Activated CD4-positive, alpha-beta T cell treated with anti-CD3 and anti-CD28 coated beads, Interleukin-2, amount 50 U/mL, for 48 hours (primary cell): ENCODE measurements at regions not wholly inside any gene's neighbourhood (a gene's known extent, or its start where the extent isn't known, plus 50 kb on each side); places are given as distances from the start of the nearest gene placed in this dataset.
"Not testable (repeated sequence)": the region's sequence is repeated elsewhere in the genome, so short reads cannot be mapped to it uniquely, and the experiment has no call there.

Experiments used
- DNase-seq, 2 experiments: peaks; one replicate each; pipeline ENCODE4 v3.0.0-alpha.2; 2020

DNA sequence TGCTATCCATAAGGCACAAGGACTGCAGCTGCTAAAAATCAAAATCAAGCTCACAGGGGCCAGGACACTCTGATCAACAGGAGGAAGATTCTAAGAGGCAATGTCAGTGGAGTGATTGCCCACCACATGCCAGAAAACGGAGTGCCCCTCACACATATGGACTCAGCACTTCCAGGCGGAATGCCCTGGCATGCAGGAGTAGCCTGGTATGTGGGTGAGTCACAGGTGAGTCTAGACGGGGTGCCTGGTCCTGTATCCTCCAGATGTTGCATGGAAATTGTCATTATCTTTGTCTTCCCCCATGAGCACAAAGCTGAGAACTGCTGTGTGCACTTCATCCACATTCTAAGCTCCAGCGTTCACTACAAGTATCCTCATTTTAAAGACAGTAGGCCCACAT lies 129.2 kb upstream of the FOXD4L5 start:
- not testable (repeated sequence) for DNase-seq

DNA sequence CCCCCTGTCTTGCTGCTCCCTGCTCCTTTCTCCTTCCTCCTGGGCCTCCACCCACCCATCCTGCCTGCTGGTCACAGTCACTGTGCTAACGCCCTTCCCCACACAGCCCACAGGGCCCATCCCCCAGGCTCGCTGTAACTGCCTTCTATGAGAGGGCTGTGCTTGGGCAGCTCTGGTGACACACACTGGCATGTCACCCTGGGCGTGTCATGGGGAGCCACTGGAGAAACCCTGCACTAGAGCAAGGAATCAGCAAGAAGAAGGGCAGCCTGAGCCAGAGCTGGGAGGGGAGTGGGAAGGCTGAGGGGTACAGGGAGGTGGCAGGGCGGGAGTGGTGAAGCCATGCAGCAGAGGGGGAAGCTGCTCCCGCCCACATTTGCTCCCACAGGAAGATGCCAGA lies 128.4 kb upstream of the FOXD4L5 start:
- DNase-seq, result not testable (repeated sequence)

DNA sequence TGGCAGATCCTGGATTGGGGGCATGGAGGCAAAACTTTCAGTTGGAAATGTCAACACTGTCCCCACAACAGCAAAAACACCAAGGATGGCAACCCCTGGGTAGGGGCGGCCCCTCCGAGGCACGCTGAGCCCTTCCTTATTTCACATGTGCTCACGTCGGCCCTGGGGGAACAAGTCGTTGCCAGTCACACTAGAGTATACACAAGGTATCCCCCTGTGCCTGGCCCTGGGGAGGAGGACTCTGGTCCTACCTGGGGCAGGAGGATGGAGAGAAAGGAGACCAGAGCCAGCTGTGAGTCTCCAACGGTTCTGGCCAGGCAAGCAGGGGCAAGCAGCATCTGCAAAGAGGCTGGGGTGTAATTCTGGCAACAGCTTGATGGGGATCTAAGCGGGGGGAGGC lies 126.9 kb upstream of the FOXD4L5 start:
- DNase-seq, result no peak

DNA sequence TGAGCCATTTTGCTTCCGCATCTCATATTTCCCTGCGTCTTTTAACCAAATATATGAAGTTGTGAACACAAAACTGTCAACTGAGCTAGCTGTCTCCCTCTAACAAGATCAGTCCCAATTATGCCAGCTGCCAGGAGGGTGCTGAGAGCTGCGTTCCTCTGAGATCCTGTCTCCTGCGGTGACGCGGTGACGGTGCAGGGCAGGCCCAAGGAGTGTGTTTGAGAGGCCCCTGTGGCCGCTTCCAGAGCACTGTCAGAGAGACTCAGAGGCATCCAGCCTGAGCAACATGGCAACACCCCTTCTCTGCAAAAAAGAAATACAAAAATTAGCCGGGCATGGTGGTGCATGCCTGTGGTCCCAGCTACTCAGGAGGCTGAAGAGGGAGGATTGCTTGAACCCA lies 126.3 kb upstream of the FOXD4L5 start:
- DNase-seq, result no peak

DNA sequence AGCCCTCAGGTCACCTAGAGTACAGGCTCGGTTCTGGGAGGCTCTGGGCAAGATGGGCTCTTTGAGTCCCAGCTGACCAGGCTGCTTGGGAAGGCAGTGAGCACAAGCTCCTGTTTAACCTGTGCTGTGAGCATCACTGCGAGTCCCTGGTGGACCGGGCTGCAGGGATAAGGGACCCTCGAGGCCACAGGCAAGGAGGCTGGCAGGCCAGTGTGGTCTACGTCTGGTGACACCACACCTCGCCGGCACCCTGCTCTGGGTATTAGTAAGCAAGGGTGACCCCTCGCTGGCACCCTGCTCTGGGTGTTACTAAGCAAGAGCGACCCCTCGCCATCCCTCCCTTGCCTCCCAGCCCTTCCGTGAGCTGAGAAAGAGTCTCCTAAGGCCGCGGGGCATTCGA lies 125.9 kb upstream of the FOXD4L5 start:
- no peak for DNase-seq

DNA sequence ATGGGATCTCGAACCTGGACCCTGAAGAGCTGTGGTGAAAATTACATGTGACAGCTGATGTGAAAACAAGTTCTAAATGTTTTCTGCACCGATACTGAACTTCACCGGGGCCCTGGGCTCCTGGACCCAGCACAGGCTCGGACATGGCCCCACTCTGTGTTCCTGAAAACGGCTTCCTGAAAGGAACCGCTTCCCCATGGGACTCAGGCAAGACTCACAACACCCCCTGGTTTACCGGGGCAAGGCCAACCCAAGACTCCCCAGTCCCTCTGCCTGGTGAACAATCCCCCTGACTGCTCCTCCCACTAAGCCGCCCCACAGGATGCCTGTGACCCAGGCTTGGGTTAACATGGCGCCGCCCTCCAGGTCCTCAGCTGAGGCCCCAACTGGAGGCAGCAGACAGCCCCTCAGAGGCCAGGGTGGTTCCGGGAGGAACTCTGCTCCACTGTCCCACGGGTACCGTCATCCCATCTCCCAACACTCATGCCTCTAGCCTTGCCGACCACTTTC lies 124.5 kb upstream of the FOXD4L5 start:
- DNase-seq, result no peak

DNA sequence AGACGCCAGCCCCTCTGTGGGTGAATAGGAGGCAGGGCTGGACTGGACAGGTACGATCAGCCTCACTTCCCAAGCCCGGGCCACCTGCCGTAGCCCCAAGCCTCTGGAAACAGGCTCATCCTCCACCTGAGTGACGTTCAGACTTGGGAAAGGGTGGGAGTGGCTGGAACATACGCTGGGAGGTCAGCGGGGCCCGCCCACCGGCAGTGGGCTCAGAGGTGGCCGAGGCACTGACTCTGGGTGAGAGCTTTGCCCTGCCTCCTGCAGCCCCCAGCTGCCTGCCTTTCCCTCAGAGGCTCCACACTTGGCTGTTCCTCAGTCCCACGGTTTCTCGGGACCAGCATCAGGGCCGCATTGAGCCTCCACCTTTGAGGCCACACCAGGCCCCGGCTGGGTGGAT lies 123.8 kb upstream of the FOXD4L5 start:
- not testable (repeated sequence) for DNase-seq

DNA sequence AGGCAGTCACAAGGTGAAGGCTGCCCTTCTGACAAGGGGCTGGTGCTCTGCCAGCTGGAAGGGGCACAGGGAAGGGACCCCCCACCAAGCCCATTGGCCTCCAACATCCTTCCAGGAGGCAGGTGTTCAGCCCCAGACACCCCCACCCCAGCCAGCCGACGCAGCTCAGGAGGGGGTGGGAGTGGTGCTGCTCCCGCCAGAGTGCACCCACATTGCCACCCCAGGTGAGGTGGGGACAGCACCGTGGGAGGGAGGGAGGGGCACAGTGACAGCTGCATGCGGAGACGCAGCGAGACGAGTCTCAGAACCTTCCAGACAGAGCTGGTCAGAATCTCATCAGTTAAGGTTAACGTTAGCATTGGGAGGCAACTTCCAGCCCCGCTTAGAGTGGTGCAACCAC lies 121.6 kb upstream of the FOXD4L5 start:
- DNase-seq, result not testable (repeated sequence)

DNA sequence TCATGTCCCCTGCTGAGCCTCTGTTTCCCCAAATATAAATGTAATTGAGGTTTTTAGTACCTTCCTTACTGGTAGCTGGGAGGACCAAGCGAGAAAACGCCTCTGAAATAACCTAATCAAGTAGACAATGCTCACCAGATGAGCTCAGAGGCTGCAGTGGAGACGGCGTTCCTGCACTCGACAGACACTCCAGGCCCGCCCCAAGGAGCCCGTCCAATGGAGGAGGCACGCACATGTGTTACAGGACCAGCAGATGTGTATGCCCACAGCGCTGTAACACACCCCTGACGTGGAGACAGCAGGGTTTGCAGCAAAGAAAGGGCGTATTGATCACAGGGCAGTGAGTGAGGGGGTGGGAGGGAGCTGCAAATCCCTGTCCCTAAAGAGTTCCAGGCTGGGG lies 120.8 kb upstream of the FOXD4L5 start:
- DNase-seq, result not testable (repeated sequence)

DNA sequence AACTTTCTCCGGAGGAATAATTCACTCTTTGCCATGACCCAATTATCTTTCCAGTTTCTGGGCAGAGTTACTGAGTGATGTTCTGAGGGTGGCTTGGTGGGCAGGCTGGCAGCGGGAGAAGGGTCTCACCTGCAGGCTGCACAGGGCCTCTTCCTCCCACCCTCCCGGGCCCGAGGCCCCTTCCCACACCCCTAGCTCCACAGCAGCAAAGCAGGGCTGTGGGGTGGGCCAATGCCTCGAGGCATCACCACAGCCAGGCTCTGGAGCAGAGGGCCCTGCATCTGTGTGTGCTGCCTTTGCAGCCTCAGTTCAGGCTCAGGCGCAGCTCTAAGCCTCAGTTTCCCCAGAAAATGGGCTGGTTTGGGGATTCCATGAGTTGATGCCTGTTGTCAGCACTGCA lies 120.2 kb upstream of the FOXD4L5 start:
- no peak for DNase-seq

DNA sequence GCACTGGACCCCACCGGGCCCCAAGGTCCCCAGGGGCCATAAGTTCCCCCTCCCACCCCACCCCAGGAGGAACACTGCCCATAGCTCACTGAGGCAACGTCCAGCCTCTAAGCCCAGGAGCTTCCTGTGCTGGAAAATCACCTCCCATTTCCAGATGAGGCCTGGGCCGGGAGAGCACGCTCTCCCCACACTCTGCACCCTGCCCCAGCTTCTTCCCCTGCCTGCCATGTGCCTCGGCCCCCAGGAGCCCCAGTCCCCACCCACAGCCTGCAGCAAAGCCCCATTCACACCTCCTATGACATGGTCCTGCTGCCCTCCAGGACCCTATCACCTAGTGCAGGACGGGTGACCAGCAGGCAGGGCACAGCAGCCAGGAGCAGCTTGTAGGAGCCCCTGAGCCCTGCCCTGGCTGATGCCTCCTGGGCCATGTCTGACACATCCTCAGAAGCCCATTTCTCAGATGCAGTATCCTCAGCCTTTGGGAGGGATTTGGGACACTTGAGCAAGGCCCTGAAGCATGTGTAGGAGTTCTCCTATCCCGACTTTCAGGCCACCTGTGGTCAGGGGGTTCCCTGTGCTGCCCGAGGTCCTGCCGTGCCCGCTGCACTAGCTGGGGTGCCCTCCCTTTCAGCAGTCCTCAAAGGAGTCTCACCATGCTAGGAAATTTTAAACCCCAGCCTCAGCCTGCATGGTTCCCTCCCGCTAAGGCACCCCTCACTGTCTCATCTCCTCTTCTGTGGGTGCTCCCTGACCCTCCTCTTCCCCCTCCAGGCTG lies 119.4 kb upstream of the FOXD4L5 start:
- no peak for DNase-seq

DNA sequence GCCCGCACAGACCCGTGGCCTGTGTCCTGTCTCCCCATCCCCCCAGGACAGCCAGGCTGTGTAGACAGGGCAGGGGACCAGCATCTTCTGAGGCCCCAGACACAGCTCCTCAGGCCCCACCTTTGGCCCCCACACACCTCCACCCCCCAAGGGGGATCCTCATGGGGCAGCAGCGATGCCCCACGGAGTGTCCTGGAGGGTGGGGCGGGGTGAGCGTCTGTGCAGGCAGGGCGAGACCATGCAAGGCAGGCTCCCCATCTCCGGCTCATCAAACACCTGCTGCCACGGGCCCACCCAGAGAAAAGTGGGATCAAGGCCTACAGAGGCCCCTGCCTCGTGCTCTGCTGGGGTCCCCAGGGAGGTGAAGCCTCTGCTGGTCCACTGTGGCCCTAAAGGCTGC lies 118.7 kb upstream of the FOXD4L5 start:
- no peak for DNase-seq

DNA sequence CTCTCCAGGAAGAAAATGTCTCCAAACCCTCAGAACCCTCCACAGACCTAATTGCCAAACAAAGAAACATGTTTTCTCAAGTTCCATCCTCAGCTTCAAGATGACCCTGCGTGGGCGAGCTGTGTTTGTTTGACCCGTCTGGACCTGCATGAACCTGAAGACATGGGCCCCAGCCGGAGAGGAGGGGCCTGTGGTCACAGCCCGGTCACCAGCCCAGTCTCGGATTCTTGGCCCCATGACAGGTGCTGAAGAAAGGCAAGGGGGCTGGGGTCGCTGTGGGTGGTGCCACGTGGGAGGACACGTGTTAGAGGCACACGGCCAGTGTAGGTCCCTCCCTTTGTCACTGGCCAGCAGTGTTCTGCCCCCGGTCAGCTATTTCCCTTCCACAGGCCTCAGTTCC lies 118.1 kb upstream of the FOXD4L5 start:
- not testable (repeated sequence) for DNase-seq

DNA sequence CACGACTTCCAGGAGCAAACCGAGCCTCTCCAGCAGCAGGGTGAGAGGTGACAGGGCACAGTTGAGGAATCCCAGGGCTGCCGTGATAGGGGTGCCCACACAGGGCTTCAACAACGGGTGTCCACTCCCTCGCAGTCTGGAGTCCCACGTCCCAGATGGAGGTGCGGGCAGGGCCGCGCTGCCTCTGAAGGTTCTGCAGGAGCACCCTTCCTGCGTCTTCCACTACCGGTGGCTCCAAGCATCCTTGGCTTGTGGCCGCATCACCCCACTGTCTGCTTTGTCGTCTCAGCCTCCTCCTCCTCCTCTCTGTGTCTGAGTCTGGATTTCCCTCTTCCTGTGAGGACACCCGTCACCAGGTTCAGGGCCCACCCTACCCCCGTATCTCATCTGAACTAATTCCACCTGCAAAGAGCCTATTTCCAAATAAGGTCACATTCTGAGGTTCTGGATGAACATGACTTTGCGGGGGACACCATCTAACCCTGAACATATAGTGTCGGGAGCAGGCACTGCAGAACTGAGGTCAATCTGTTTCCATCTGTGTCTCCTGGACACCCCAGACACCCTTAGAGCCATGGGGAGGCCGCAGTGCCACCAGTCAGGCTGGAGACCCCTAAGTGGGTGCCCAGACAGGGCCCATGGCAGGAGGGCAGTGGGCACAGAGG lies 117.3 kb upstream of the FOXD4L5 start:
- not testable (repeated sequence) for DNase-seq

DNA sequence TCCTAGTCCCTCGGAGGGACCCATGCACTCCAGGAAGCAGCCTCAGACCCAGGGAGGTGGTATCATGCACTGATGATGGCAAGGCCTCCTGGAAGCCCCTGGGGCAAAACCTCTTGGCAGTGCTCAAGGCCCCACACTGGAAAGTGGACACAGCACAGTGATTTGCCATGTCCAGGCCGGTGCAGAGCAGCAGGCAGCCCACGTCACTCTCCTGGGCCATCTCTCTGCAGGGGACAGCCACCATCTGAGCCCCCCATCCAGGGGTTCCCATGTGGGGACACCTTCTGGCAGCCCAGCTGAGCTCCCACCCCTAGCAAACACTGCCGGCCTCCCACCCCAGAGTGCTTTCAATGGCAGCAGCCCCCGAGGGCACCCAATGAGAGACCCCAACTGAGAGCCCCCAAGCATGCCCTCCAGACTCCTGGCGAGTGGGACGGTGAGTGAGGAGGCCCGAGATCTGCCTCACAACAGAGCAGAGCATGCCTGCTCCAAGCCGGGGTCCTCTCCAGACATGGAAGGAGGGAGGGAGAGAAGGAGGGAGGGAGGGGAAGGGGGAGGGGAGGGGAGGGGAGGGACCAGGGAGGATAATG lies 116.5 kb upstream of the FOXD4L5 start:
- not testable (repeated sequence) for DNase-seq

DNA sequence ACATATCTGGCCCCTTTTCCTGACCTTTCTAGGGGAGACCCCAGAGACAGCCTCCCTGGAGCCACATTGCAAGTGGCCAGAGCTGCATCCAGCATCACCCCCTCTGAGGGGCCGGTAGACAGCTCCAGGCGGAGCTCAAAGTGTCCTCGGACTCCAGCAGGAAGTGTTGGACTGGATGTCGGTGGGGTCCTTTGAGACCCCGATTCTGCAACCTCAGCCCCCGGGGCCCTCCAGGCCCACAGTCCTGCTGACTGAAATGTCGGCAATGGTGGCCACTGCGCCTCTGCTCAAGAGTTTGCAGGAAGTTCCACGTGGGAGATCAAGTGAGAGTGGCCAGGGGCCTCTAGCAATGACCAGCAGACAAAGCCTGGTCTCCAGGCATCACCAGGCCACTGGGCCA lies 115.9 kb upstream of the FOXD4L5 start:
- no peak for DNase-seq

DNA sequence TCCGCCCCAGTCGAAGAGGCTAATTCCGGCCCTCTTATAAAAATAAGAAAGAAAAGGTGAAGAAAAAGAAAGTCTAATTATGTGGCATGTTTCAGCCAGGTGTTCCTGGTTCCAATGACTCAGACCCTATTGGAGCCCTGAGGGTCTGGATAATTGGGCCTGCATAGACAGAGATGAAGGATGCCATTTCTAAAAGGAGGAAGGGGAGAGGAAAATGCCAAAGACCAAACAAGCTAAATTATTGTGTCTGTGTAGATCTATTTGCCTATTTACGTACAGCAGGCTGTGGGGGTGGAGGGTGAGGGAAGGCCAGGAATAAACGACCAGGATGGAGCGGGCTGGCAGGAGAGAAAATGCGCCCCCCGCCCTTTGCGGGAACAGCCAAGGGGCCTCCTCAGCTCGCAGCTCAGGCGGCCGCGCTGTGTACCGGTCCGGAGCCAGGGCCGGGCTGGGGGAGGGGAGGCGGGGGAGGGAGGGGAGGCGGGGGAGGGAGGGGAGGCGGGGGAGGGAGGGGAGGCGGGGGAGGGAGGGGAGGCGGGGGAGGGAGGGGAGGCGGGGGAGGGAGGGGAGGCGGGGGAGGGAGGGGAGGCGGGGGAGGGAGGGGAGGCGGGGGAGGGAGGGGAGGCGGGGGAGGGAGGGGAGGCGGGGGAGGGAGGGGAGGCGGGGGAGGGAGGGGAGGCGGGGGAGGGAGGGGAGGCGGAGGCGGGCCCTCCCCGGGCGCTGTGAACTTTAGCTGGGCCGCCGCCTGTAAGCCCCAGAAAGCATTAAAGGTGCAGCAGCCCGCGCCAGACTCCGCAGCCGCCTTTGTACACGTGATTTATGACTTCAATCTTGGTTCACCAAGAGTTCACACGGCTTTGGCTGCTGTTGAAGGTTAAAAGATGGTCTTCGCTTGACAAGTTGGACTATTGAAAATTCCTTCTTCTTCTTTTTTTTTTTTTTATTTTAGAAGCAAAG lies 113.0 kb upstream of the FOXD4L5 start:
- not testable (repeated sequence) for DNase-seq

DNA sequence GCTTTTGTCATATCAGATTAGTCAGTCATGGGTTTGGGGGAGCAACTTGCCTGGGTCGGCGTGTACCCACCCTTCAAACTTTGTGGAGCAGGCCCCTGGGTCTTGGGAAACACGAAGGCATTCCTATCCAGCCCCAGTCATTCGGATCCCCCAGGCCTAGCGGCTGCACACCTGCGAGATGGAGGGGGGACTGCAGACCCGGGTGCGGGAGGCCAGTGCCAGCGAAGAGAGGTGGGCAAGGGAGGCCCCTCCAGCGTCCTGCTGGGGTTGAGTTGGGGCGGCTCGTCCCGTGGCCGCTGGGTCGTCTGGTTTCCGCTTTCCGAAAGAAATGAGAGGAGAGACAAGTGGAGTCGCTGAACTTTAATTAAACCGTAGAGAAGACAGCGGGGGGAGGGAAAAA lies 112.2 kb upstream of the FOXD4L5 start:
- DNase-seq, result not testable (repeated sequence)

DNA sequence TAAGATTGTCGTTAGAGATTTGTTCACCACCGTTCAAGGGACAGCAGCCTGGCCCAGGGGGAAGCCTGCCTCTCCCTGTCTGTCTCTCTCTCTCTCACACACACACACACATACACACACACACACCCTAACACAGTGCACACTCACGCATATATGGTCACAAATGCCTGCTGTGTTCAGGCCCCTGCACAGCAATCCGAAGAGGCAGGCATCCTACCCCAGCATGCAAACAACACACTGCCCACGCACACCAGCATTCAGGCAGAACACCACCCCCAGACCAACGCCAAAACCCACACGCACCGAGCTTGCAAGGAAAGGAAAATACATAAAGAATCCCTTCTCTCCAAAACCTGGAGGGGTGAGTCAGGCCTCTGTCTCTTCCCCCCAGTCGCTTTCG lies 111.6 kb upstream of the FOXD4L5 start:
- DNase-seq, result not testable (repeated sequence)

DNA sequence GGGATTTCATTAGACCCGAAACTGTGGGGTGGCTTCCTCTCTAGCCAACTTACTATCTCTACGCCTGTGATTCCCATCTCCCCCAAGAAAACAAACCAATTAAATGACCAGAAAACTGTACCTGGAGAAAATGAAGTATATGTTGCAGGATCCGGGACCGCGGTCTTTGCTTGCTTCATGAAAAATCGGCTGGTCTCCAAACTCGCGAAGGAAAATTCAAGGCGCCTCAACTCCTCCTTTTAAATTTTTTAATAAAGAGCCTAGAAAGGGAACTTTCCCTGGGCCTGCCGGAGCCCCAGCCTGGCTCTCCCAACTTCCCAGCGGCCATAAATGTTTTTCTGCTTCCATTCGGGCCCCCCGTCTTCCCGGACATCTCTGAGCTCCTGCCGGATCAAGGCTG lies 110.8 kb upstream of the FOXD4L5 start:
- not testable (repeated sequence) for DNase-seq

DNA sequence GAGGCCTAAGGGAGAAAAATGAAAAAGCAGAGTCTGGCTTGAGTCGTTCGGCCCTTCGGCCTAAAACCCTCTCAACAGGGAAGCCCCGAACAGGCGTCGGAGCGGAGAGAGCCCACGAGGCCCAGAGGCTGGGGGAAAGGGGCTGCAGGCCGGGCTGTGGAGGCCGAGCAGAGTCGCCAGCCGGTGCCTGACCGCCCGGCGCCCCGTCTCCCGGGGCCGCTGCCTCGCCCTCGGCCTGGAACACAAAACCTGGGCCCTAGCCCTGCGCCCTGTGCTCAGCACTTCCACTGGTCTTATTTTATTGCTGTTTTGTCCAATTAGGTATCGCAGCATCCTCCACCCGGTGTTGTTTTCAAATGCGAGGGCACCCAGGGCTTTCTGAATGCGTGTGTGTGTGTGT lies 110.1 kb upstream of the FOXD4L5 start:
- DNase-seq, result not testable (repeated sequence)

DNA sequence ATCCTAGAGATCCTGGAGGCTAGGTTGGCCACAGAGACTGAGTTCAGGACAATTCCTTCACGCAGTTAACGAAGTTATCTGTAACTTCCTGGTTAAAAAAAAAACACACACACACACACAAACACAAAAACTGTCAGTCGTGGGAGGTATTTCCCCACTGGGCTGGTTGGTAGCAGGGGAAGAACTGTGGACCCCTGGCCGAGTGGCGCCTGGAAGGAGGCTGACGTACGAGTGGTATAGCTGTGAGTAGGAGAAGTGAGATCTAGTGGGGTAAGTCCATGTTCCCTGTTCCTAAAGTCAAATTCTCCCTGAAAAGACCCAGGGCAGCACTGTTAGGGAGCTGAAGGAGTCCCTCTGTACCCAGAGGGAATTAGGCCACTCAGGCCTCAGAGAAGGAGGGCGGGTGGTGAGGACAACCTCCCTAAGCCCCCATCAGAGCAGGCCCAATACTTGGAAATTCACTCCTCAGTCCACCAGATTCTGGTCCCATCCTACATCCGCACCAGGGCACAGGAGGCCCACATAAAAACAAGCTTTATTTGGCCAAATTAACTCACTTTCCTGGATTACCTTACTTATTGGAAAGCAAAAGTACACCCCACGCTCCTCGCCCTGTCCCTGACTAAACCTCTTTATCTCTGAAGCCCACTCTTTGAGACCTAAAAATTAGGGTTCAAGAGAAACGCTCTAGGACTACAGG lies 108.3 kb upstream of the FOXD4L5 start:
- not testable (repeated sequence) for DNase-seq
